CD4-positive, alpha-beta T cell treated with Interleukin-4 for 4 hours (primary cell): ENCODE measurements at regions not wholly inside any gene's neighbourhood (a gene's known extent, or its start where the extent isn't known, plus 50 kb on each side); places are given as distances from the start of the nearest gene placed in this dataset.
A peak's percentile ranks its signal among the peaks of the same experiment; 100 is the strongest.
"Not testable (repeated sequence)": the region's sequence is repeated elsewhere in the genome, so short reads cannot be mapped to it uniquely, and the experiment has no call there.

Experiments
- DNase-seq: peaks from one replicate; pipeline ENCODE4 v3.0.0-alpha.2; 2020

DNA sequence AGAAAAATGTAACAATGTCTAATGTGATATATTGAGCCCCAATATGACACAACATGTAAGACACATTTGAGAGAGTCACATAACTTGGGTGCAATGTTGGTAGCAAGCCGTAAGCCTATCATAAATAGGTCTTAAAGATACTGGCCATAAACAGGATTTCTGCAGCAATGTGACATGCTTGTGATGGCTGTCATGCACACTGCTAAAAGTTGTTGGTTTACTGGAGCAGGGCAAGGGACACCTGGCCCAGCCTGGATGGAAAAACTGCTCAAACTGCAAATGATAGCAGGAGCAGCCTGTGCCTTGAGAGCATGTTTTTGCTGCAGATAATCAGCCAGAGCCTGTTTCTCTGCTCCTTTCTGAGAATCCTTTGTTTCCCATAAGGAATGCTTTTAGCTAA is 136.7 kb upstream of the ZNF91 start:
- no peak for DNase-seq

DNA sequence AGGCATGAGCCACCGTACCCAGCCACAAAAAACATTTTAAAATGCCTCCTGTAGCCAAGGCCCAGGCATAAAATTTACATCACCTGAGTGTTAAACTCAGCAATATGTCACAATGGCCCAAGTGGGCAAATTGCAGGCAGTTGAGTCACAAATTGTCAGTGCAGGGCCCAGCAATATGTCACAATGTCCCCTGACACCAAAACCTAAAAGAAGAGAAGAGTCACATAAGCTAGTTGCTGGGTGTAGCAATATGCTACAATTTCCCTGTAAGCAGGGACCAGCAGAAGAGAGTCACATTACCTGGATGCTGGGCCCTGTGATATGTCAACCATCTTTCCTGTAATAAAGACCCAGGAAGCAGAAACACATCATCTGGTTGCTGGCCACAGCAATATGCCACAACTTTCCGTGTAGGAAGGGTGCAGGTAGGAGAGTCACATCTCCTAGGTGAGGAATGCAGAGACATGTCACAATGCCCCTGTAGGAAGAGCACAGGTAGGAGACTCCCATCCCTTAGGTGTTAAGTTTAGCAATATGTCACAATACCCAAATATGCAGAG is 136.0 kb upstream of the ZNF91 start:
- DNase-seq: no peak

DNA sequence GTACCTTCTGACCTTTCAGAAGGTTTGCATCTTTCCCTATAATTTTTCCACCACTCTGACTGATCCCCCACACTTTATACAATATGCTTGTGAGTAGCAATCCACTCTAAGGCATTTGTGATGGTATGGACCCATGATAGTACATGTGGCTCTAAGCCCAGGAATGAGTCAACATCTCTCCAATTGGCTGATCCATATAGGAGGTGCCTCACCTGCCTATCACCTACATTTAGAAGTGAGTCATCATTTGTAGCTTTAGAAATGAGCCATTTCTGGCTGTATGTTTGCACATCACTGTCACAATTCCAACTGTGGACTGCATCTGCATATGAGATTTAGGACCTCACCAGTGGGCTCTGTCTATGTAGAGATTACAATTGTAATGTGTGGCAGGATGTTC is 133.1 kb upstream of the ZNF91 start:
- no peak for DNase-seq

DNA sequence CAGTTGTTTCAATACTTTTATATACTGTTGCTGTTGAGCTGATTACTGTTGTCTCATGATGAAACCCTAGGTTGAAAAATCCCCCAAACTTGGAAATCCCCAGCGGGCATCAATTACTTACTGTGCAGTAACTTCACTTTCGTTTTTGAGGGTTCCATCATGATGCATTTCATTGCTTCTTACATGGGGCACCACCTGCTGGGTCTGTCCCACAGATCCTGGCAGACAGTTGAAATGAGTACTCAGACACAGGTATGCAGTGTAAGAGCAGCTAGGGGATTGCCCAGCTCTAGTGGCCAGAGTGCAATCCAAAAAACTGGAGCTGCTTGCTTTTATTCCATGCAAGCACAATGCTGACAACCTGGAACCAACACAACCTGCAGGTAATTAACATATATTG is 132.5 kb upstream of the ZNF91 start:
- DNase-seq: peak; percentile 6

DNA sequence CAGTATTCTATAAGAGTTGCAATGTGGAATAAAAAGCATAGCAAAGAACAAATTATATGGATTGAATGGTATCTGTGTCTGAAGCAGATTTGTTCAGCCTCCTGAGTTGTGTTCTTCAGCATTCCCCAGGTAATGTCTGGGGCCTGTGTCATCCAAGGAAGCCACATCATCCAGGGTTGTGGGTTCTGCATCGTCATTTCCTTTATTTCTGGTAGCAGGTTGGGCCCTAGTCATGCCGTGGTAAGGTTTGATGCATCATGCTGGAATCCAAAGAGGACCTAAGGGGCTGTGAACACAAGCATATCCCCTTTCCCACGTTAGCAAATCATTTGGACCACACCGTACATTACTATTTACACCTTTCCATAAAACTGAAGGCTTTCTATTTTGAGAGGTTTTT is 131.0 kb upstream of the ZNF91 start:
- DNase-seq: no peak

DNA sequence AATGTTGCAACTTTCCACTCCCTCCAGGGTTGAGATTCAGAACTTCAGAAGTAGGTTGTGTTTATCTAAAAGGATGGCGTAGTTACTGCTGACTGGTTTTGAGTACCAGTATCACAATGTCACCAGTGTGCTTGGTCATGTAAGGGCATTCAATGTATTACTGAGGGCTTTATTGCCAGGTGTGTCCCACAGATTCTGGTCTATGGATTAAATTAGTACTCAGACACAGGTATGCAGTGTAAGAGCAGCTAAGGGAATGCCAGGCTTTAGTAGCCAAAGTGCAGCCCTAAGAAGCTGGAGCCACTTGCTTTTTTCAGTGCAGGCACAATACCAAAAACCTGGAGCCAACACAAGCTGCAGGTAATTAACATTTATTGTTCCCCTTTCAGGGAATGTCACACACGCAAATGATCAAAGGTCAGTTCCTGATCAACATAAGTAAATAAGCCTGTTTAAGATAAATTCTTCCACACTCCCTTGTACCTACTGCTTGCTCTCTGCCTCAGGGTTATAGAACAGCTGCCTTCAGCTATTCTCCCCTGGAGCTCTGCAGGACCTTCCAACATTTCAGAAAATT is 130.1 kb upstream of the ZNF91 start:
- DNase-seq: no peak

DNA sequence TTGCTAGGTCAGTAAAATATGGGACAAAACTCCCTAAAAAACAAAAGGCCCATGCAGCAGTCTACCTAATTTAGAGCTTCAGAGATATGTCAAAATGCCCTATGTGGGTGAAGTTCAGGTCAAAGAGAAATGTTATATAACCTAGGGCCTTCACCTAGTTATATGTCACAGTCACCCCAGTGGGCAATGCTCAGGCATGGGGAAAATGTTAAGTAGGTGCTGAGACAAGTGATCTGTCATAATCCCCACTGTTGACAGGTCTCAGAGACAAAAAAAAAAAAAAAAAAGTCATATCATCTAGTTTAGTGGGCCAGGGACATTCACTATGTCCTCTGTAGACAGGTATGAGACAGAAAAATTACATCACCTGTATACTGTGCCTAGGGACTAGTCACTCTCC is 128.6 kb upstream of the ZNF91 start:
- no peak for DNase-seq

DNA sequence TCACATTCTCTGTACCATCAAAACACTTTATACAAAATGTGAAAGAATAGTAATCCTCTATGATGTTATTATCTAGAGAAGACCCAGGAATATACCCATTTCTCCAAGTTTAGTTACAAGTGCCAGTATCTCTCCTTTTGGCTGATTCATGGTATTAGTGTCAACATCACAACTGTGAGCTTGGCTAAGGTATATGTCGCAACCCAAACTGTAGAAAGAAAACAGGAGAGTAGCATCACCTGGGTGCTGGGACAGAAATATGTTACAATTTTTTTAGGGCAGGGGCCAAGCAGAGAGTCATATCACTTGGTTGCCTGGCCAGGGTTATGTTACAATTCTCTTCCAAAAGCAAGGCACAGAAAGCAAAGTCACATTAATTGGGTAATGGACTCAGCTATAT is 127.2 kb upstream of the ZNF91 start:
- no peak for DNase-seq

DNA sequence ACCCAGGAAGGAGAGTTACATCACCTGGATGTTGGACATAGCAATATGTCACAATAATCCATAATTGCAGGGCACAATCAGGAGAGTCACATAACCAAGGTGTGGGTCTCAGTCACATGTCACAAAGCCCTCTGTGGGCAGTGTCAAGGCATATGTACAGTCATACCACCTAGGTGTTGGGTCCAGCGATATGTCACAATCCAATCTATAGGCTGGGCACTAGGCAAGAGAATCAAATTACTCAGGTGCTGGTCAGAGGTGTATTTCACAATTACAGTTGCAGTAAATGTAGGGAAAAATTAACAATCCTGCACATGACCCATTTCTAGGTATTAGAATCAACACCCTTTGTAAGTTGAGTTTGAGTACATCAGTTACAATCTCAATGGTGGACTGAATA is 126.2 kb upstream of the ZNF91 start:
- no peak for DNase-seq

DNA sequence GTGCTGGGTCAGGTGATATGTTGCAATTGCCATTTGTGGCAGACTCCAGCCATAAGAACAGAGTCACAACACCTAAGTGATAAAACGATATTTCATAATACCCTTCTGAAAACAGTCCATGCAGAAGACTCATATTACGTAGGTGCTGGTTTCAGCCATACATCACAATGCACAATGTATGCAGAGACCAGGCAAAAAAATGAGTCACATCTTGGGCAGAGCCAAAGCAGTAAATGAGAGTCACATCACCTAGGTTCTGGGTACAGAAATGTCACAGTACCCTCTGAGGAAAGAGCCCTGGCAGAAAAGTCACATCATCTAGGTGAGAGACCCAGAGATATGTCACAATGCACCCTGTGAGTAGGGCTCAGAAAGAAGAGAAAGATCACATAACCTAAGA is 125.2 kb upstream of the ZNF91 start:
- DNase-seq: no peak

DNA sequence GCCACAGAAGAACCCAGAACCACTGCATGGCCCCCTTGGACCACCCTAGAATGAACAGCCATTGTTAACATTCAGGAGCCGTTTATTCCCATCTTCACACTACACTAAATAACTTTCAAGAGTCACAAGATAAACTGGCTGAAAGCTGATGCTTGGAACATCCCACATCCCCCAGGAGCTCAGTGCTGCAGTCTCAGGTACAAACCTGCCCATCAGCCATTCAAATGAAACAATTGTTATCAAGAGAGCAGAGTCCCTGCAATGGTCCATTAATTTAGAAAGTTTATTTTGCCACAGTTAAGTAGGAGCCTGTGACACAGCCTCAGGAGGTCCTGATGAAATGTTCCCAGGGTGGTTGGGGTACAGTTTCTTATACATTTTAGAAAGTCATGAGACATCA is 123.8 kb upstream of the ZNF91 start:
- DNase-seq: no peak

DNA sequence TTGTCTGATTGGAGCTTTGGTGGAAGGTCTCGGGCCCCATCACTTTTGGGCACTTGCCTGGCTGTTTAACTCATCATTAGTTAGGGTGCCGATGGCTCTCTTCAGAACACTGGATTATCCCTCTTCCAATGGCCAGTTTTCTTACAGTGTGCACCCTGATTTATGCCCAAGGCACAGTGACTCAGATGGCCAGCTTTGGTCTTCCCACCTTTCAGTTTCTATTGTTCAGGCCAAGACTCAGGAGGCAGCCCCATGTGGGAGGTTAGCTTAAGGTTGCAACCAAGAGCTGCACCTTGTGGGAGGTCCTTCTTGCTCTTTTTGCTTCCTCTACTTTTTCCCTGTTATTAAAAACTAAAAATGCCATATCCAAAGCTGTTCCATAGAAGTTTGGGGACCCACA is 121.0 kb upstream of the ZNF91 start:
- no peak for DNase-seq

DNA sequence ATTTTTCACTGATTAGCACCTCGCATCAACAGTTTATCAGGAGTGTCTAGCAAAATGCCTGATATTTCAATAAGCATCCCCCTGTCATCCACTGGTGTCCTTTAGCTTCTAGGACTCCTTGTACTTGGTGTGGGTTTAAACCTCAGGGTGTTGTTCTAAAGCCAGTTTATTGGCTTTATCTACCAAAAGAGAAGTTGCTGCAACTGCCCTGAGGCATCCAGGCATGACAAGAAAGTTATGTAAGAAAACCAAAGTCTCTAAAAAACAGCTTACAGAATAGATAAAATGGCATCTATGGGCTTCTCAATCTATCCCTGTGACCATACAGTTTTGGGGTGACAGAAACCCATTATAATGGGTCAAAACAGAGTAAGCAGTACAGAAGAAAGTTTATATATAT is 120.3 kb upstream of the ZNF91 start:
- DNase-seq: no peak

DNA sequence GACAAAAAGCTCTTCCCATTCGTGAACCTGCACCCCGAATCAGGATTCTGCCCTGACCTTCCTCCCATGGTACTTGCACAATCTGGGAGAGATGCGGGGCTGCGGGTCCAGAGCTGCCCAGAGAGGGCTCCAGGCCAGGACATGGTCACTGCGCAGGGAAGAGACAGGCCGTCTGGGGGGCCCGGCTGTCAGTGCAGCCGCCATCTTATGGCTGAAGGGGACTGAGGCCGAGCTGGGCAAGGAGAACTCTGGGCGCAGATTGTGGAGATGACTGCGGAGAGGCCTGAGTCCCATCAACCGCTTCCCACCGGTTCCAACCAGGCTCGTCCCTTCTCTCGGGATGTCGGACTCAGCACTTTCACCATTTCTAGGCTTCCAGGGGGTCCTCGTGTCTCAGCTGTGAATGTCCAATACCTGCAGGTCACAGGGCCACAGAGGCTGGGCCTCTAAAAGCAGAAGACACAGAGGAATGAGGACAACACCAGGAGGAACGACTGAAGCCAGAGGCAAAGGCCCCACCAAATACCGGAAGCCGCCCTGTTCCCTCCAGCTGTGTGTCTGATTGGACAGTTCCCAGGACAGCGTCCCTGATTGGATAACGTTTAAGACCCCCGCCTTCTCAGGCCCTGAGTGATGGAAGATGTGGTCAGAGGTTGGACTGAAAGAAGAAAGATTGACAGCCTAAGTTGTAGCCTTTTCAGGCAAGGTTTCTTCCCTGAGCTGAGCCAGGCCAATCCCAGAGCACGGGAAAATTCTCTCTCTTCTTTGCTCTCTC is 117.1 kb upstream of the ZNF91 start:
- no peak for DNase-seq

DNA sequence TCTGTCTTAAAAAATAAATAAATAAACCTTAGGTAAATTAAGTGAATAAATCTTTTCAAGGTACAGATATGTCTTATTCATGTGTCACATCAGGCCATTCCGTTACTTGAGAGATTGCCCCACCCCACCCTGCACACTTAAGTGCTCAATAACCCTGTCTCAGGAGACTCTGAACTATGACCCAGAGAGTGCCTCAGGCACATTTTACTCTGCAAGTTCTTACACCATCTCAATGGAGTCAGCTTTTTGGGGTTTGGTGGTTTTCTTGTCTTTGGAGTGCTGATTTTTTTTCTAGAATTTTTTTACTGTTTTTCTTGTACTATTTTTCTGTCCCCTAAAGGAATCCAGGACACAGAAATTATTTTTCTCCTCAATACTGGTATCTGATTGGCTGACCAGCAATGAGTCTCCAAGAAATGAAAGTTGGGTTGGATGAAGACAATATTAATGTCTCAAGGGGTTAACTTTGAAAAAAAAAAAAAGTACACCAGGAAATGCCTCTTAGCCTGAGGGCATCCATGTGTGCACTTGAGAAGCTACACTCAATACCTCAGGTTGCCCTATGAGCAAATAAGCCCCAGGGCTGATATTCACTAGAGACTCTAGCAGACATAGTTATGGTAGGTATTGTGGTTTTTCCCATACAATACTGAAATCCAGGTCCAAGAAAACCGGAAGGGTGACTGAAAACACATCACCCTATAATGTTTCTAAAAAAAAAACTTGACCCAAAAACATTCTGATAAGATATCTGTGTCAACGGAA is 114.6 kb upstream of the ZNF91 start:
- DNase-seq: no peak

DNA sequence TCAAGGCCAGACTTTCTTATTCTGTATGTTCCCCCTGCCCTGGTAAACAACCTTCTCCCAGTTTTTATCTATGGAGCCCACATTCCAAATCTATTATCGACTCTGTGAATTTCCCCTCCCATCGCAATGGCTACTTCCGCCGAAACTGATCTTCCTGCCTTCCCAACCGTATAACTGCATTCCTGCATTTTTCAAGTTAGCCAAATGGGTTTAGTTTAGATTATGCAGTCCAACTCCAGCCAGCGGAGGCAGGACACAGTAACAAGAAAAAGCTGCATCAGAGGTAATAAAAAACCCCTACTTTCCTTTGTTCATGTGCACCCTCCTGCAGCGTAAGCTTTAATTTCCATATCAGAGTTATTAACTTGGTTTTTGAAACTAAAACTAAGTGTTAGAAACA is 112.2 kb upstream of the ZNF91 start:
- DNase-seq: no peak

DNA sequence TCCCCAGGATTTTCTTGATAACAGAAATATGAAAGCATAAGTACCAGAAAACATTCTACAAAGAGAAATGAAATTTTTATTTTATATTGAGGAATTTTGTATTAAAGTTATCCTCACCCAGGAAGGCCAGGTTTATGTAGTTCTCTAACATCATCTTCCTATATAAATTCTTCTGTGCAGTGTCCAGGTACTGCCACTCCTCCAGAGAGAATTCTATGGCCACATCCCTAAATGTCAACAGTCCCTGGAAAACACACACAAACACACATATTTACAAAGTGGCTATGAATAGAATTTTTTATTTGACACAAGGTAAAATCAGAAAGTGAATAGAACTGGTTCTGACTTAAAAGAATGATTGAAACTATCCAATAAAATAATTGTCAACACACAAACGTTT is 110.5 kb upstream of the ZNF91 start:
- DNase-seq: no peak

DNA sequence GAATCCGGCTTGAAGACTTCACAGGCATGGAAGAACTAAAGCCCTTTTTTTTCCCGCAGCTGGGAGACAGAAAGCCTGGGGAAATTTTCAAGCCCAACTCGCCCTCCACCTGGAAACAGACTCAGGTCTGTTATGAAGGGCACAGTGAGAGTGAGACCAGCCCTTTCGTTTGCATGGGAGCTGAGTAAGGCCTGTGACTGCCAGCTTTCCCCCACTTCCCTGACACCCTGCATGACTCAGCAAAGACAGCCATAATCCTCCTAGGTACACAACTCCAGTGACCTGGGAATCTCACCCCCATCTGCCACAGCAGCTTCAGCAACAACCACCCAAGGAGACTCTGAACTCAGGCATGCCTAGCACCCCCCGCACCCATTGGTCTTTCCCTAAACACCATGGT is 87.6 kb upstream of the ZNF91 start:
- no peak for DNase-seq

DNA sequence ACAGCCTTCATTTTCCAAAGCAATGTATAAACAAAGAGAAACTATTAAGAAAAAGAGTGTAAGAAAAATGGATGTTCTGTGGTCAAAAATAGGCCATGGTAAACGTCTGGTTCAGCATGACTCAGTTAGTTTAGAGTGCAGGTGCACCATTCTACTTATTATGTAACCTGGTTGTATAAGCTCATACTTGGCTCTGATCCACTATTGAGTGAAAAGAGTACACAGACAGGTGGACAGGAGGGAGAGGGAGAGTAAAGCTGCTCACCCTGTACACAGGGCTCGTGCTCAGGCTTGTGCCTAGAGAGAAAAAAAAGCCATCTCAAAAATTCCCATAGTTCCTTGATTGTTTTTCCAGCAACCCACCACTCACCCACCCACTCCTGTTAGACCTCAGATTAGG is 85.8 kb upstream of the ZNF91 start:
- DNase-seq: no peak

DNA sequence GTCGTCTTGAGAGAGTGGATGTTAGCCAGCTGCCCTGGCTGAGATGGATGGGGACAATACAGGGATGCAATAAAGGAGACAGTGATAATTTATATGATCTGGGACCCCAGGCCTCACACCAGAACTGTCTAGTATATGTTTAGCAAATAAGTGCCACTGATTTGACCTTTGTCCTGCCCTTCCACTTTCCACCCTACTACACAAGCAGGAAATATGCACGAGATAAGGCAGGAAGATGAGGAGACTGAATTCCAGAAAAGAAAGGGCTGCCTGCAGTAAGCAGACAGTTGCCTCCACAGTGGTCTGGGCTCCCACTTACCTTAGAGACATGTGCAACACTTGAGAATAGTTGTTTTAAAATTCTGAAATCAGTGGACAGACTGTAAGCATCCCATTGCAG is 80.2 kb upstream of the ZNF91 start:
- no peak for DNase-seq

DNA sequence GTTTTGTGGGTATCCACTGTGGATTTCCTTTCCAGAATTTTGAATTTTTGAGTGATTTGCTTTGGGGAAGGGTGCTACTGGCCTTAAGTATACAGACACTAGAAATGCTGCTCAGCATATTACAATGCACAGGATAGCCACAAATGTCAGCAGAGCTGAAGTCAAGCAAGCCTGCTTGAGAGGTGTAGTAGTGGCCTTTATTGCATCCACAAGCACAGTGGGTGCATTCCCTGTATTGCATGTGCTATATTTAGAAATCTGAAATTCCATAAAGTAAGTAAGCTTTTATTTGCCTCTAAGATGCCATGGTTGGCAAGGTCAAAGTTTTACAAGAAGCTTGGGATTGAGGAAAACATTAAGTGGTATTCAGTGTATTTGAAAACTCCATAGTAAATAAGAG is 79.5 kb upstream of the ZNF91 start:
- DNase-seq: no peak

DNA sequence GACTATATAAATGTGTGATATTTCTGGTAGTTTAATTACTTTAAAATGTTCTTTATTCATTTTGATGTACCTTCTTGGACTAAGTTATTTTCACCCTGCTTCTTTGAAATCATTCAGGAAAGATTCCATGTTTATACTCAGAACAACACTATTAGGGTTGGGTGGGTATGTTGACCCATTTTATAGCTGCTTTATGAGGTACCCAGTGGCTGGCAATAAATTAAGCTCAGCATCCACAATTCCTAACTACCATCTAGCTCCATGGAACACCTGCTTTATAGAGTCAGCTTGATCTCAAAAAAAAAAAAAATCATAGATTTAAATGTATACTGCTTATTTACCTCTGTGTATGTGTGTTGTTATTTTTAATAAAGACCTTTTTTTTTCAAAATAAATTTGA is 78.9 kb upstream of the ZNF91 start:
- DNase-seq: no peak

DNA sequence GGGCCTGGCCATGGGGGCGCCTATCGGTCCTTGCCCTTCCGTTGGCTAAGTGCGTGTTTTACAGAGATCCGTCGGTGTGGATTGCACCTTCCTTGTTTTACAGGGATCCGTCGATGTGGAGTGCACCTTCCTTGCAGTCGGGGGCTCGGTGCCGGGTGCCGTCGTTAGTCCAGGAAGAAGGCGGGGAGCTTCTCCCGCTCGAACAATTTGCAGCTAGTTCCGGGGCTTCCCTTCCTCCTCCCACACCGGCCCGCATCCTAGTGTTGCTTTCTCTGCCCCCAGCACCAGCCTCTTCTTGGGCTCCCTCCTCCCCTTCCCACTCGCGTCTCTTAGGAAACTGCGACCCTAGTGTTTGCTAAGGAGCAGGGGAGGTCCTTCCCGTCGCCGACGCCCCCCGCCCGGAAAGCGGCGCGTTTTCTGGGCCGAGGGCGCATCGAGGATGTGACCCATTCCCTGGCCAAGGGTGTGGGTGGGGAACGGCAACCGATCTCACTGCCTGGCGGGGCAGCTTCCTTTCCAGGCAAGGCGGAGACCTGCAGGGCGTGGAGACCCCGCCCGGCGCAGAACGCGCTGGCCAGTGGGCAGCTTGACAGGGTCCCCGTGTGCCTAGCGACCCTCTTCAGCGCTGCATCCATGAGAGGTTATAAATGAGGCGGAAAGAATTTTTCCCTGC is 75.7 kb upstream of the ZNF91 start:
- no peak for DNase-seq

DNA sequence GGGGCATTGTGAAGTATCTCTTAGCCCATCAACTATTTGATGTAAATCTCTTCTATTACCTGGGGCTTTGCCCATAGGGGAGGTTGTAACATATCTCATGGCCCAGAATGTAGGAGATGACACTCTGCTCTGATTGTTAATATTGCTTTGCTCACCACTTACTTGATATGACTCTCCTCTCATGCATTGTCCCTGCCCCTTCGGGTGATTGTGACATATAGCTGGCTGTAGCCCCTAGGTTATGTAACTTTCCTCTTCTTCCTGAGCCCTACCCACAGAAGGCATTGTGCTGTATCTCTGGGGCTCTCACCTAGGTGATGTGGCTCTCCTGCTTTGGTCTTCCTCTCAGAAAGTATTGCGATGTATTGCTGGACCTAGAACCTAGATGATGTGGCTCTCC is 69.1 kb upstream of the ZNF91 start:
- not testable (repeated sequence) for DNase-seq
